HG02763 (cell line): ENCODE measurements at regions not wholly inside any gene's neighbourhood (a gene's known extent, or its start where the extent isn't known, plus 50 kb on each side); places are given as distances from the start of the nearest gene placed in this dataset.

ENCODE experiments used
- ATAC-seq: cut with Tn5 transposase; IDR thresholded peaks from one replicate; pipeline ENCODE4 v1.9.1; 2021; ENCODE audit warnings: mild to moderate bottlenecking, moderate library complexity; ENCODE audit not compliant: unreplicated experiment

- no peak for ATAC-seq
Observed at GRCh38 chr3:95055288-95055687, 992.4 kb downstream of the NSUN3 start.

DNA sequence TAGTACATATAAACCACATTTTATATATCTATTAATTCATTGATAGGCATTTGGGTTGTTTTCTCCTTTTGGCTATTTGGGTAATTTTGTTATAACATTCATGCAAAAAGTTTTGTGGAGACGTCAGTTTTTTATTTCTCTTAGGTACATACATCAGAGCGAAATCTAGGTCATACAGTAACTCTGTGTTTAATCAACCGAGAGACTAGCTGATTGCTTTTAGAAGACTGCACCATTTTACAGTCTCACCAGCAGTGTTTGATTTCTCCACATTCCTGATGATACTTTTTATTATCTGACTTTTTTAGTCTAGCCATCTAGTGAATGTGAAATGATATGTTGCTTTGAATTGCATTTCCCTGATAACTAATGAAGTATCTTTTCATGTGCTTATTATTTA, 1019.3 kb downstream of the NSUN3 start:
- no peak for ATAC-seq

GRCh38 chr3:95084738-95085137, 1021.9 kb downstream of the NSUN3 start:
- ATAC-seq = no peak

DNA sequence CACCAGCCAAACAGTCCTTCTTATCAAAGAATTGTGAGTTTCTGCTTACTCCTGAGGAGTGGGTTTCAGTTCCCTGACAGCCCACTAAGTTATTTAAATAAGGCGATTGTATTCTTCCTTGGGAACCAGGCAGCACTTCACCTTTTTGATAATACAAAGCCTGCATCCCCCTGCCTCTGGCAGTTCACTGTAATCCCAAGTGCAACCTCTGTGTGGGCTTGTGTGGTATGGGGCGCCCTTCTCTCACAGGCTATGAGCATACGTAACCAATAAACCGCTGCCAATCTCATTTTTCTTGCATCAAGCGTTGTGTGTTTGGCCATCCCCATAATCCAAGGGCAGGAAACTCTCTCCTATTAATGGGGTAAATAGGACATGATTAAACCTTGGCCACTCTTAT, 1025.6 kb downstream of the NSUN3 start:
- ATAC-seq = no peak

DNA sequence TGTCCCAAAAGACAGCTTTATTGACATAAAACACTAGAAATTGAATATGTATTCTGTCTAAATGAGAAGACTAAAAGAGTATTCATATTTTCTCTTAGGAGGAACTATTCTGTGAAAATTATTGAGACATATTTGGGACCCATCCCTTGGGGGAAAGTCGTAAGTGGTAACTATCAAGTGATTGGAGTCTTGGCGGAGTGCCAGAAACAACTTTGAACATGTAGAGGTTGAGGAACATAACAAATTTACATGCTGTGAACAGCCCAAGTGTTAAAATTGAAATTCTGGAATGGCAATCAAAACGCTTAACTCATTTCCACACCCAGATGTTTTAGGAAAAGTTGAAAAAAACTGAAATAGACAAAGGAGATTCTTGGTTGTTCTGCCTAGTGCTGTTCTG, 1034.6 kb downstream of the NSUN3 start:
- ATAC-seq = no peak

GRCh38 chr3:95120921-95121320, 1058.1 kb downstream of the NSUN3 start:
- no peak for ATAC-seq

DNA sequence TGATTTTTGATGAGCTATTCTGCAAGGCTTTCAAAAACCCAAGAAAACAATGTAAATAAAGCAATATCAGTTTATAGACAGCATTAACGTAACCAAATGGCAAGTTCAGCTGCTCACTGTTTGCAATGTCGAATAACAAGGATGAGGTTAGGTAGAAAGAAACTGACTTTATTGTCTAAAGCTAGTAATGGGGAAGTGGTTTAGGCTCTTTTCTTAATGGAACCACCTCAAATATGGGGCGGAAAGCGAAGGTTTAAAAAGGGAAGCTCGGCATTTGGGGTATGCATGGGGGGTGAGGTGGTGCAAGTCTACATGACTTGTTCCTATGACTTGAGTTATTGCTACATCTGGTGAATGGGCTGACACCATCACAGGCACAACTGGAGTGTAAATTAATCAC, 1060.2 kb downstream of the NSUN3 start:
- no peak for ATAC-seq

- no peak for ATAC-seq
Observed at GRCh38 chr3:95134693-95135413, 1072.0 kb downstream of the NSUN3 start.

DNA sequence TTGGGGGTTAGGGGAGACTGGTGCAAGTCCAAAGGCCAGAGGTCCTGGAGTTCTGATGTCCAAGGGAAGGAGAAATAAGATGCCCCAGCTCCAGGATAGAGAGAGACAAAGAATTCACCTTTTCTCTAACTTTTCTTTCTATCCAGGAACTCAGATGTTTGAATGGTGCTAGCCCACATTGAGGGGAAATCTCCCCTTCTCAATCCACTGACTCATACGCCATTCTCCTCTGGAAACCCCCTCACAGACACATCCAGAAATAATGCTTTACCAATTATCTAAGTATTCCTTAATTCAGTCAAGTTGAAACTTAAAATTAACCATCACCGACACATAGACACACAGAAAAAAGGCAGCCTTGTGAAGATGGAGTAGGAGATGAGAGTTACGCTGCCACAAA, 1085.2 kb downstream of the NSUN3 start:
- no peak for ATAC-seq

DNA sequence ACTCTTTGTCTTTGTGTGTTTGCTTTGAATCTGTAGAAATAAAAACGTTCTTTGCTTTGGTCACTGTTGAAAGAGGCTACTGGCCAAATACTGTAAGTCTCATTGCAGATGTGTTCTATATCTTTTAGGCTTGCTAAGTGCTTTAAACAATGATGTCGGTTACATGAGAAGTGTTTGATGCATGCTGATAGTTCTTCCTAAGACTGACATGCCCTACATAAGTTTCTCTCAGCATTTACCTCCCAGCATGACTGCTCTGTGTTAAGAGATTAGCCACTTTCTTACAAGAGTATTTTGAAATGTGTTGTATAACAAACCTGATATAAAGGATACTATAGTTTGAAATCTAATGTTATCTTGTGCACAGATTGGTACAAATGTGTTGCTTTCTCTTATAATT, 1088.7 kb downstream of the NSUN3 start:
- no peak for ATAC-seq

GRCh38 chr3:95154766-95155165, 1091.9 kb downstream of the NSUN3 start:
- no peak for ATAC-seq

- ATAC-seq = no peak
Observed at GRCh38 chr3:95162794-95163193, 1099.9 kb downstream of the NSUN3 start.

- no peak for ATAC-seq
Observed at GRCh38 chr3:95167748-95168147, 1104.9 kb downstream of the NSUN3 start.

- no peak for ATAC-seq
Observed at GRCh38 chr3:95168526-95168925, 1105.7 kb downstream of the NSUN3 start.

DNA sequence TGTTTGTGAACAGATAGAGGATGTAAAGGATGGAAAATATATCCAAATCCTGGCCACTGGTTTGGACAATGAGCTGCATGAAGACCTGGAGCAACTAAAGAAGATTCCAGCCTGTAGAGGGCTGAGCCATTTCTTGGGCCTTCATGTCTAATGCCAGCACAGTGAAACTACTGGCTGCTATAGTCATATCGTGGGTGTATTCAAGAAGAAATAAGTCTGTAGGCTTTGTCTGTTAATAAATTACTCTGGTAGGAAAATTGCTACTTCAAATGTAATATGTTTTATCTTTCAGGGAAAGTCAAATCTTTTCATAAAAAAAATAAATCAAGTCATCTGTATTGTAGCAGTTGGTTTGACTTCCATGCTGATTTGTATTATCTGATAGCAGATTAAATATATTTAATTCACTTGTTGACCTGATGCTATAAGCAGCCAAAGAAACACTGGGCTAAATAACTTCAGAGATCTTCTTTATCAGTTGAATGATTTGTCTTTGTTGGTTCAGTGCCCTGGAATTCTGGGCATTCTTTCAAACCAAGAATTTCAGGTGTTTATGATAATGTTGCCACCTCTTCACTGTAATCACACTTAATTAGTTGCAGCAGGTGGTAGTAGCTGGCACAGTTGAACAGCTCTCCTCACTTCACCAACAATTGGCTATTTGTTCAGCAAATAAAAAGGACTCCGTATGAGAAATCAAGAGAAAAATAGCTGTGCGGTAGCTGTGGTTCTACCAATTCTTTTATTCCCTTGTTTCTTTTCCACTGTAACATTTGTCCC, 1109.5 kb downstream of the NSUN3 start:
- ATAC-seq = no peak

GRCh38 chr3:95177096-95177495, 1114.2 kb downstream of the NSUN3 start:
- no peak for ATAC-seq

DNA sequence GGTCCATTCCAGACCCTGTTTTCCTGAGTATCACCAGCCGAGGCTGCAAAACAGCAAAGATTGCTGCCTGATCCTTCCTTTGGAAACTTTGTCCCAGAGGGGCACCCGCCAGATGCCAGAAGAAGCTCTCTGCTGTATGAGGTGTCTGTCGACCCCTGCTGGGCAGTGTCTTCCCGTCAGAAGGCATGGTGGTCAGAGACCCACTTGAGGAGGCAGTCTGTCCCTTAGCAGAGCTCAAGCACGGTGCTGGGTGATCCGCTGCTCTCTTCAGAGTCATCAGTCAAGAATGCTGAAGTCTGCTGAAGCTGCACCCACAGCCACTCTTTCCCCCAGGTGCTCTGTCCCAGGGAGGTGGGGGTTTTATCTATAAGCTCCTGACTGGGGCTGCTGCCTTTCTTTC, 1121.2 kb downstream of the NSUN3 start:
- ATAC-seq = no peak

DNA sequence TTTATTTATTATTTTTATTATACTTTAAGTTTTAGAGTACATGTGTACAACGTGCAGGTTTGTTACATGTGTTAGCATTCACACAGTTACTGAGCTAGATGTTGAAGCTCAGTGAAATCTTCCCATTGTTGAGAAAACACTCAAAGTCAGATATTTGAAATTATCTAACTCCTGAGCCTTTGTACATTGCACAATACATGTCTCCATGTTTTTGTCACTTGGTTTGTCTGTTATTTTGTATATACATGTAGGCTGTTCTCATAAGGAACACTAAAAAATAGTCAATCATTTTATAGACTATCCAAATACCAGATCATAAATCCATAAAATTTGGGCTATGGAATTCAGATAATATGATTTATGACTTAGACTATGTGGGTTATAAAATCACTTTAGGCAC, 1126.5 kb downstream of the NSUN3 start:
- no peak for ATAC-seq

DNA sequence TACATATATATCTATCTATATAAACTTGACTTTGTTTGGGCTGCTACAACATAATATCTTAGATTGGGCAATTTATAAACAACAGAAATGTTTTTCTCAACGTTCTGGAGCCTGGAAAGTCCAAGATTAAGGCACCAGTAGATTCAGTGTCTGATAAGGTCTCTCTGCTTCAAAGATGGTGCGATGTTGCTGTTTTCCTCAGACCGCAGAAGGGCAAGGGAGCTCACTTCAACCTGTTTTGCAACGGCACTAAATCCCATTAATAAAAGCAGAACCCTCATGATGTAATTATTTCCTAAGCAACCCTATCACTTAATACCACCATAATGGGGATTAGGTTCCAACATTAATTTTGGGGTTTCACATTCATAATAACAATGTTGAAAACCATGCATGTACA, 1134.8 kb downstream of the NSUN3 start:
- ATAC-seq = no peak

GRCh38 chr3:95200384-95200783, 1137.5 kb downstream of the NSUN3 start:
- ATAC-seq = no peak

GRCh38 chr3:95210878-95211277, 1148.0 kb downstream of the NSUN3 start:
- no peak for ATAC-seq

- no peak for ATAC-seq
Observed at GRCh38 chr3:95212117-95212516, 1149.3 kb downstream of the NSUN3 start.
